Smooth muscle cell (in vitro differentiated cells): ENCODE measurements at regions not wholly inside any gene's neighbourhood (a gene's known extent, or its start where the extent isn't known, plus 50 kb on each side); places are given as distances from the start of the nearest gene placed in this dataset.

Experiments used
- DNase-seq: peaks from one replicate; lab custom pipeline; 2025; ENCODE audit not compliant: unreplicated experiment; lab: John Stamatoyannopoulos, UW
- H2AFZ ChIP-seq: fragments of 200-600 bp; sonication (generic); 2 replicates; pipeline ENCODE4 v1.6.0; 2016; ENCODE audit warnings: antibody characterized with exemption, low read depth, mild to moderate bottlenecking
- H3F3A ChIP-seq: fragments of 200-600 bp; sonication (generic); 2 replicates; pipeline ENCODE4 v1.6.0; 2017; ENCODE audit warnings: antibody characterized with exemption, low read depth
- H3K27ac ChIP-seq: fragments of 200-600 bp; sonication (generic); 2 replicates; pipeline ENCODE4 v1.5.1; 2016; ENCODE audit warnings: low read depth, mild to moderate bottlenecking
- H3K27me3 ChIP-seq: fragments of 200-600 bp; sonication (generic); 2 replicates; pipeline ENCODE4 v1.6.1; 2016; ENCODE audit warnings: low read depth, mild to moderate bottlenecking
- H3K36me3 ChIP-seq: fragments of 200-600 bp; sonication (generic); 2 replicates; pipeline ENCODE4 v1.5.1; 2016; ENCODE audit warnings: low read depth
- H3K4me1 ChIP-seq: fragments of 200-600 bp; sonication (generic); 2 replicates; pipeline ENCODE4 v1.5.1; 2016; ENCODE audit warnings: low read depth
- H3K4me2 ChIP-seq: fragments of 200-600 bp; sonication (generic); 2 replicates; pipeline ENCODE4 v1.6.0; 2016; ENCODE audit warnings: mild to moderate bottlenecking
- H3K4me3 ChIP-seq: fragments of 200-600 bp; sonication (generic); 2 replicates; pipeline ENCODE4 v1.5.1; 2016; ENCODE audit warnings: mild to moderate bottlenecking
- H3K79me2 ChIP-seq: fragments of 200-600 bp; sonication (generic); 2 replicates; pipeline ENCODE4 v1.6.0; 2016; ENCODE audit warnings: low read depth, mild to moderate bottlenecking
- H3K9ac ChIP-seq: fragments of 200-600 bp; sonication (generic); 2 replicates; pipeline ENCODE4 v1.6.0; 2016; ENCODE audit warnings: low read depth
- H3K9me3 ChIP-seq: fragments of 200-600 bp; sonication (generic); replicated peaks from 2 replicates; pipeline ENCODE4 v1.5.1; 2016; ENCODE audit warnings: low read depth
- H4K20me1 ChIP-seq: fragments of 200-600 bp; sonication (generic); 2 replicates; pipeline ENCODE4 v1.6.0; 2016; ENCODE audit warnings: low read depth
- CTCF ChIP-seq: fragments of 200-600 bp; sonication (generic); IDR thresholded peaks from 2 replicates; pipeline ENCODE4 v1.5.1; 2017; ENCODE audit warnings: borderline replicate concordance, mild to moderate bottlenecking, antibody characterized with exemption; ENCODE audit not compliant: insufficient read depth, poor library complexity, severe bottlenecking
- WGBS: methylation state at CpG from one replicate; pipeline ENCODE4 v1.1.7; 2016; ENCODE audit warnings: low lambda C conversion rate; 5-methylcytosine and 5-hydroxymethylcytosine counted together

DNA sequence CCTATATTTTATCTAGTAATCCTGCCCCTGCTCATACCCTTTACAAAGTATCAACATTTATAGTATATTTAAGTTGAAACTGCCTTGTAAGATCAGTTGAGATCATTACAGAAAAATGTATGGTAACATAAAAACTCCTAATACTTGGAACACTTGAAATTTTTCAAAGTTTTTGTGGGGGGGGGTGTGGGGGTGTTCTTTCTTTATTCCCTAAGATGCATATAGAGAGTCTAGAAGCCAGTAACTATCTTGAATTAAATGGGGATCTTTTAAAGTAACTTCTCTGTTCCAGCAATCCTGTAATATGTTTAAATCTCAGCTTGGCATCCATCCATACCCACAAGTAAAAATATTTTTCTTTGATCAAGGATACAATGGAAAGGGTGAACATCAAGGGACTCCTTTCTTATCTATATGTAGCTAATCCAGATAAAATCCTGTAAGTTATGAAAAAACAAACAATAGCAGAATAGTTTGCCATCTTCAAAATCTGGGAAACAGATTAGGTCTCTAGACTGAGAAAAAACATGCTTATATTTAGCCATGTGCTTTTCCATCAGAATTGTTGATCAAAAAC, 455.3 kb downstream of the MEIS1 start:
- H3K27me3 ChIP-seq = no peaks in the 10 kb centered on the region
- DNase-seq = no peak
- H3K9me3 ChIP-seq = no peaks in the 10 kb centered on the region
- H4K20me1 ChIP-seq = no peaks in the 10 kb centered on the region
- H3K4me3 ChIP-seq = no peak overlapping the region
- H3F3A ChIP-seq = peaks cover 8% of the 10 kb centered on the region
- no peaks in the 10 kb centered on the region for H3K36me3 ChIP-seq
- TF ChIP-seq CTCF = no peak
- peak overlapping the region; percentile 36 for H3K4me2 ChIP-seq
- H2AFZ ChIP-seq = no peak overlapping the region
- no peaks in the 10 kb centered on the region for H3K79me2 ChIP-seq
- peaks cover 7% of the 10 kb centered on the region for H3K4me1 ChIP-seq
- peak overlapping the region; percentile 84 for H3K27ac ChIP-seq
- H3K9ac ChIP-seq = no peak overlapping the region

- H3K4me2 ChIP-seq = no peak overlapping the region
- peaks cover 10% of the 10 kb centered on the region for H3F3A ChIP-seq
- no peaks in the 10 kb centered on the region for H3K27me3 ChIP-seq
- peaks cover 12% of the 10 kb centered on the region for H3K4me1 ChIP-seq
- no peak overlapping the region for H3K9ac ChIP-seq
- H3K36me3 ChIP-seq = no peaks in the 10 kb centered on the region
- H3K27ac ChIP-seq = no peak overlapping the region
- no peak for TF ChIP-seq CTCF
- no peak for DNase-seq
- no peaks in the 10 kb centered on the region for H3K9me3 ChIP-seq
- no peaks in the 10 kb centered on the region for H3K79me2 ChIP-seq
- H2AFZ ChIP-seq = no peak overlapping the region
- no peaks in the 10 kb centered on the region for H4K20me1 ChIP-seq
- WGBS = 56% methylated on average over 2 of the region's 2 CpGs
- no peak overlapping the region for H3K4me3 ChIP-seq
Measured at GRCh38 chr2:66895206-66895605, 460.3 kb downstream of the MEIS1 start.

- Histone ChIP-seq H4K20me1 (no peaks in the 10 kb centered on the region), H3K79me2 (no peaks in the 10 kb centered on the region), H3K4me2 (no peak overlapping the region), H3K9ac (no peak overlapping the region), H3K27me3 (no peaks in the 10 kb centered on the region), H3K4me3 (no peak overlapping the region), H2AFZ (no peak overlapping the region), H3K4me1 (peaks cover 12% of the 10 kb centered on the region), H3F3A (peaks cover 10% of the 10 kb centered on the region), H3K27ac (peak overlapping the region; percentile 59), H3K9me3 (no peaks in the 10 kb centered on the region), H3K36me3 (no peaks in the 10 kb centered on the region)
- no peak for DNase-seq
- TF ChIP-seq CTCF = no peak
Measured at GRCh38 chr2:66896131-66896530, 461.2 kb downstream of the MEIS1 start.

GRCh38 chr2:66897181-66897580, 462.3 kb downstream of the MEIS1 start:
- Histone ChIP-seq H3K4me3 (no peak overlapping the region), H3K36me3 (no peaks in the 10 kb centered on the region), H3K9ac (no peak overlapping the region), H4K20me1 (no peaks in the 10 kb centered on the region), H3K27me3 (no peaks in the 10 kb centered on the region), H3K9me3 (no peaks in the 10 kb centered on the region), H3K27ac (peak overlapping the region; percentile 59), H2AFZ (peak overlapping the region; percentile 28), H3K79me2 (no peaks in the 10 kb centered on the region), H3K4me1 (peaks cover 12% of the 10 kb centered on the region), H3F3A (peaks cover 10% of the 10 kb centered on the region), H3K4me2 (peak overlapping the region; percentile 67)
- WGBS = 30% methylated on average over 1 of the region's 1 CpG
- no peak for TF ChIP-seq CTCF
- DNase-seq = no peak
